HG03159 (cell line): ENCODE measurements at regions not wholly inside any gene's neighbourhood (a gene's known extent, or its start where the extent isn't known, plus 50 kb on each side); places are given as distances from the start of the nearest gene placed in this dataset.
"Not testable (repeated sequence)": the region's sequence is repeated elsewhere in the genome, so short reads cannot be mapped to it uniquely, and the experiment has no call there.

ENCODE experiments used
- ATAC-seq: cut with Tn5 transposase; IDR thresholded peaks from one replicate; pipeline ENCODE4 v1.9.1; 2021; ENCODE audit warnings: mild to moderate bottlenecking, moderate library complexity; ENCODE audit not compliant: unreplicated experiment

DNA sequence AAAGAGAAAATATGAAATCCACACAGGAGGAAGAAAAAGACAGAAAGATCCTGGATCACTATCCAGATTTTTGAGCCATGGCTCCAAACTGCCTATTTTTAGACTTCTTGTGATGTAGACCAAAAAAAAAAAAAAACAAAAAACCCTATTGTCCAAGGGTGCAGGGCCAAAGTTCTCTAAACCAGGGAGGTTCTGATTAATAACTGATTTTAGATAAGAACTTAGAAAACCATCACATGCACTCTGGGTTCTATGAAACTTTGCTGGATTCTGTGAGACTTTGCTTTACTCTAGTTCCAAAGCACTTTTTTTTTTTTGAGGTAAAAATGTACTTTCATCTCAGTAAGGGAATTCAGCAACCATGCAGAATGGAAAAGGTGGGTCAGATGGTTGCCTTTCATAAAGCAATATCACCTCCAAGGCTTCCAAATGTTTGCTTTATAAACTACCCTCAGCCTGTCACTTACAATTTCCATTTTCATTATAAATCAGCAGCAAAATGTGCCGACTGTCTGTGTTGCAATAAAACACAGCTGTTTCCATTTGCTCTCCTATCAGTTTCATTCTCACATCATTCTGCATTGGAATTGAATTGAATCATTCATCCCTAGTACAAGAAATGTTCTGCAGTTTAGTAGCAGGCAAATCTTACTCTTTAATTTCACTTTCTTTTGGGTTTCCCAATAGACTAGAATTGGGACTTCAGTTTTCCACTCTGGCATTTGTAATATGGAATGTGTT is 1584.3 kb upstream of the RAG2 start:
- ATAC-seq = no peak

DNA sequence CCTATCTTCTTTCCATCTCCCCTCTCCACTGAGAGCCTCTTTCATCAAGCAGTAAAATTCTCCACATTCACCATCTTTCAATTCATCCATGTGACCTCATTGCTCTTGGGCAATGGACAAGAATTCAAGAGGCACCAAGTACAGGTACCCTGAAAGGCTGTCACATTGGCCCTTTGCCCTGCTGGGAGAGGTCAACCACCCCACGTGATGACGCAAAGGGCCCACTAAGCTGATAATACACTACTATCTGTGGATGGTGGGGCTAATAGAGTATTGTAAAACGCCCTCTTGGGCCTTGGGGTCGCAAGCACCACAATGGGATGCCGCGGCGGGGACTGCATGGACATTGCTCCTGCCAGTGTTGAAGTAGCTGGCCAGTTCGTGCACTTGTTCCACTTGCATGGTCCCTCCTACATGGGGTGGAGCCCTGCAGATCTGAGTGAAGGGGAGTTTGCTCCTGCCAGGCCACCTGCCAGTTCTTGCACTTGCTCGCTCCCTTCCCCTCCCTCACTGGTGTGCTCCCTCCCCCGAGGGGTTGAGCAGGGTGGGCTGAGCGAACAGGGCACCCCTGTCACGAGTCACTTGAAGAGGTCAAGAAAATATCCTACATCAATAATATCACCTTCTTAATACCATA is 1578.8 kb upstream of the RAG2 start:
- ATAC-seq = no peak

DNA sequence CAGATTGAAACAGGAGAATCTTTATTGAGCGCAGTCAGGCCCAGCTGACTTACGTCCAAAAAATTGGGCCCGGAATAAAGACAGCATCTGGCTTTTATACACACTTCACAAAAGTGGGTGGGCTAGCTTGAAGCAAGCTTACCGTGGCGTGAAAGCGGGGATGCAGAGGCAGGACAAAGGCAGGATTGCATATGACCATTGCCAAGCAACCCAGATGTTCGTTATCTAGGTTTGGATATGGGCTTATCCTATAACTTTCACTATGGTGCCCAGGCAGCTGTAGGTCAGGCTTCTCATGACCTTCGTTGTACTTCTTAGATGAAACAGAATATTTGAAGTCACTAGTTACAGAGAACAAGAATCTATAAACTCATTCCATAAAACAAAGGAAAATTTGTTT is 1575.6 kb upstream of the RAG2 start:
- ATAC-seq = no peak

DNA sequence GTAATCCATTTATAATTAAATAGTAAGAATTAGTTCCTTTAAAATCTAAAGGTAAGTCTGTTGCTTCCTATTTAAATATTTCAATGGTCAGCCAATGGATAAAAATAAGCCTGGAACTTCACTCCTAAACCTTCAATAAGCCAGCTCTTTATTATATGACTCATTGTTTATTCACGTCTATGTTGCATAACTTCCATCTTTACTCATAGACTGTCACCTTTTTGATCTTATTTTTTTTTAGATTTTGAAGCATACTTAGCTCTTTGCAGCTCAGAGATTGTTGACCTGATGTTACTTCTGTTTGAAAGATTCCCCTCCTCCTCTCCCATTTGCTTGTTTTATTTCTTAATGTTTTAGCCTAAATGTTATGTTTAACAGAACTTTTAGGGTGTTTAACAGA is 1571.2 kb upstream of the RAG2 start:
- ATAC-seq = no peak

DNA sequence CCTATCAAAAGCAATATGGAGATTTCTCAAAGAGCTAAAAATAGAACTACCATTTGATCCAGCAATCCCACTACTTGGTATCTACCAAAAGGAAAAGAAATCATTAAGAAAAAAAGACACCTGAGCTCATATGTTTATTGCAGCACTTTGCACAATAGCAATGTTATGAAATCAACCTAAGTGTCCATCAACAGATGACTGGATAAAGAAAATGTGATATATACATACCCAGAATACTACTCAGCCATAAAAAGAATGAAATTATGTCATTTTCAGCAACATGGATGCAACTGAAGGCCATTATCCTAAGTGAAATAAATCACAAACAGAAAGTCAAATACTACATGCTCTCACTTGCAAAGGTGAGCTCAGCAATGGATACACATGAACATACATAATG is 1565.5 kb upstream of the RAG2 start:
- ATAC-seq = no peak

DNA sequence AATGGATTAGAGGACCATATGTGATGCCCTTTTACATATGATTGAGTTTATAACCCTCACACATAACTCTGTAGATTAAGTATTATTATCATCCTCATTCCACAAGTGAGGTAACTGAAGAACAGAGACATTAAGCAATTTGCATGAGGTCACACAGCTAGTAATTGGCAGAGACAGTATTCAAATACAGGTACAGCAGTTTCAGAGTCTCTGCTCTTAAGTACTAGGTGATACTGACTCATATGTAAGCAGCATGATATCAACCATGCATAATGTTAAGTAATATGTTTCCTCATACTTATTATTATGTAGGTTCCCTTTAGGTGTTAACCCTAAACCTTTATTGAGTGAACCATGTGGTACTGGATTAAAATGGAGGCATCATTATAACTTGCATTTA is 1562.4 kb upstream of the RAG2 start:
- no peak for ATAC-seq

DNA sequence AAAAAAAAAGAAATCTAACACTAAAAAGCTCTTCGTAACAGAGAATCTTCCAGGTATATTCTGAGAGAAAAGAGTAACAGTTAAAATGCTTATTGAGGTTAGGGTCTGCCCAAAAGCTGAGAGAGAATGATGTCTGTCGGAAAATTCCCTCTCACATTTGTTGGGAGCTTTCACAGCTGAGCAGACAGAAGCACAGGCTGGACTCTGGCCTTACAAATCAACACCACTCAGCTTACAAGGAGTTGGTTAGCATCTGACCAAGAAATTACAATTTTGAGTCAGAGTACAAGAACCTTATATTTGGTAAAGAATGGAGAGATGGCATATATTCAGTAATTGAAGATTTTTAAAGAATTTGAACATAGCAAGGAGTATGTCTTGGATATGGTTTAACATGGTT is 1561.0 kb upstream of the RAG2 start:
- no peak for ATAC-seq

DNA sequence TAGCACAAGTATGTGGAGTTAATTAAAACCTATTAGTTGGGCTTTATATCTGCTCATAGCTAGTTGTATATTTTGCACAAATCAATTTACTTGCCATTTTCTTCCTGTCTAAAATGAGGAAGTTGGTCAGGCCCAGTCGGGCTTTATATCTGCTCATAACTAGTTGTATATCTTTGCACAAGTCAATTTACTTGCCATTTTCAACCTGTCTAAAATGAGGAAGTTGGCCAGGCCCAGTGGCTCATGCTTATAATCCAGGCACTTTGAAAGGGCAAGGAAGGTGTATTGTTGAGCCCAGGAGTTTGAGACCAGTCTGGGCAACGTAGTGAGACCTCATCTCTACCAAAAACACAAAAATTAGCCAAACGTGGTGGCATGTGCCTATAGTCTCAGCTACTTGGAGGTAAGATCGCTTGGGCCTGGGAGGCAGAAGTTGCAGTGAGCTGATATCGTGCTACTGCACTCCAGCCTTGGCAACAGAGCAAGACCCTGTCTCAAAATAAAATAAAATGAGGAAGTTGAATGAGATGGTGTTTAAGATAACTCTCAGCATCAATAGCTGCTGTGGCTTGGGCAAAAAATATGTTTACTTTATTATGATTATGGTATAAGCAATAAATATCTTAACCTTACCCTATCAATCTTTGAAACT is 1558.6 kb upstream of the RAG2 start:
- ATAC-seq = no peak

DNA sequence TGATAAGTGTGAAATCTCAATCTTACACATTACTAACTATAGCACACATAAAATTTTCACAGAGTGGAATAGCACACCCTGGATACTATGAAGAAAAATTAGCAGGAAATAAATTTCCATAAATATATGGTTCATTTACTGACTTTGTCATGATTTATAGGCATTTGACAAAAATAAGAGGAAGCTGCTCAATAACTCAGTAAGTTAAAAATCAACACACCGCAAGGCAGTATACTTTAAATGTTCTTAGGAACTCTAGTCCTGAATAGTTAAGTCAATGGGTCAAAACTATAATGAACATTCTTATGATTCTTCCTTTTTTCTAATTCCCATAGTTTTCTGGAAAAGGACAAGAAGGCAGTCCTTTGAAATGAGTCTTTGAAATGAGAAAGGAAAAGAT is 1557.8 kb upstream of the RAG2 start:
- no peak for ATAC-seq

DNA sequence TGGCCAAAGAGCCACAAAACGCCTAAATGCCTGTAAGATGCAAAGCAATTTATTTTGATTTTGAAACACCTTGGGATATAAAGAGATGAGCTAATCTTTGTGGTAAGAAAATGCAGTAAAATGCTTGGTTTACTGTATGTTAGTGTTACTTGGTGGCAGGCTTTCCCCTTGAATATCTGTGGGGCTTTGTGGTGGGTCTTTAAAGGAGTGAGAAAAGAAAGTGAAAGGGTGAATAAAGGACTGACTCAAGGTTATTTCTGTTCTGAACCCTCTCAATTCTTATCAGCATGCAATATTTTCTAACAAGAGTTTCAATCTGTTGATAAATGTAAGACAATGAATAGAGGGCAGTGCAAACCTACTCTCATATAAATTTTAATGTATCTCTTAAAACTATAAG is 1555.9 kb upstream of the RAG2 start:
- no peak for ATAC-seq

DNA sequence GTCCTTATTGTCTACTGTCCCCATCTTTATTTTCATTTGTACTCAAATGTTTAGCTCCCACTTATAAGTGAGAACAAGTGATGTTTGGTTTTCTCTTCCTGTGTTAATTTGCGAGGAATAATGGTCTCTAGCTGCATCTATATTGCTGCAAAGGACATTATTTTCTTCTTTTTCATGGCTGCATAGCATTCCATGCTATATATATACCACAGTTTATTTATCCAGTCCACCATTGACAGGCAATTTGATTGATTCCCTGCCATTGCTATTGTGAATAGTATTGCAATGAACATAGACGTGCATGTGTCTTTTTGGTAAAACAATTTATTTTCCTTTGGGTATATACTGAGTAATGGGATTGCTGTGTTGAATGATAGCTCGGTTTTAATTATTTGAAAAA is 1545.8 kb upstream of the RAG2 start:
- ATAC-seq = no peak

DNA sequence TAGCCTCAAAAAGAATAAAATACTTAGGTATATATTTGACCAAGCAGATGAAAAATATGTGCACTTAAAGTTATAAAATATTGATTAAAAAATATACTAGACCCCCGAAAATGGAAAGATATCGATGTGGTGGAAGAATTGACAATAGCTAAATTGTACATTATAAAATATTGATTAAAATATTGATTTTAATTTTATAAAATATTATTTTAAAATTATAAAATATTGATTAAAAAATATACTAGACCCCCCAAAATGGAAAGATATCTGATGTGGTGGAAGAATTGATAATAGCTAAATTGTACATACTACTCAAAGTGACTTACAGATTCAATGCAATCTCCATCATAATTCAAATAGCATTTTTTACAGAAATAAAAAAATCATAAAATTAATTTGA is 1540.9 kb upstream of the RAG2 start:
- ATAC-seq = no peak

DNA sequence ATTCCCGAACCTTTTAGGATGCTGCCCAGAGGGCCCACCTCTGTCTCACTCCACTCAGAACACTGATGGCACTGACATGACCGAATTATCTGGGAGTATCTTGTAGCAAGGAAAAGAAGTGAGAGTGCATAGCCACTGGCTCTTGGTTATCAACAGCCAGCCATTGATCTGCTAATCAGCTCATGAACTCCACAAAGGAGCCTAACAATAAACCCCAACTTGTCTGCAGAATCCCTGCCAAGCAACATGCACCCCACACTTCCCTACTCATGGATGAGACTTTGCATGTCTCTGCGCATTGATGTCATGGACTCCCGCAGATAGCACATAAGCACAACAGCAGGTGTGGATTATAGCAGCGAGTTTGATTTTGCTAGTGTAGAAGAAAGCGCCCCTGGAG is 1538.9 kb upstream of the RAG2 start:
- ATAC-seq = no peak

DNA sequence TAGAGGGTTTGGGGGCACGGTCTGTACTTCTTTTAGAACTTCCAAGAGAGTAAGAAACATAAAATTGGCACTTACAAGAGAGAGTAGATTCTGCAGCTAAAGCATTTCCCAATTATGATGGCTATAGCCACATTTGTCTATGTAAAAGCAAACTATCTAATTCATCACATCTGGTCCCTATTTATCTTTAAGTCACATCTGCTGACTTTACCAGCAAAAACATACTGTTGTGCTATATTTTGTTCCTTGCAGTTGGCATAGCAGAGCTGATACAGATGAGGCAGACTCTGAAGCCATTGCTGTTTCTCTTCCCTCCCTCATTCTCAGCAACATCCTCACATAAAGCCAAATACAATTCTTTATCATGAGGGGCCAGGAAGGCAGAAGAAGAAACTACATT is 1533.5 kb upstream of the RAG2 start:
- ATAC-seq = no peak

DNA sequence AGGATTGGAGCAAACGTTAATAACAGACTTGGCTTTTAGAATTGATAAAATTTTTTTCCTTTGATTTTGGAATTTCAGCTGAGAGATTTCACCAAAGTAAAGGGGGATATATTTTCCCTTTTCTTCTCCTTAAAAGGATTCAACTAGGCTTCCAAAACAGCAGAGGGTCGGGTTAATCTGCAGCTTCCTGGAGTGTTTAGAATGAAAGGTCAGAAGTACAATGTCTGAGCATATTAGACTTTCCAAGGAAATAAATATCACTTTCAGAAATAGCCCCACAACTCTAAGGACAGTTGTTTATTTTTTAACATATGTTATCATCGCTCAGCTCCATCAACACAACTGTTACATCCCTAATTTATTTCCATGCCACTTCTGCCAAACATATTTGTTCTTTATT is 1532.9 kb upstream of the RAG2 start:
- ATAC-seq = no peak

DNA sequence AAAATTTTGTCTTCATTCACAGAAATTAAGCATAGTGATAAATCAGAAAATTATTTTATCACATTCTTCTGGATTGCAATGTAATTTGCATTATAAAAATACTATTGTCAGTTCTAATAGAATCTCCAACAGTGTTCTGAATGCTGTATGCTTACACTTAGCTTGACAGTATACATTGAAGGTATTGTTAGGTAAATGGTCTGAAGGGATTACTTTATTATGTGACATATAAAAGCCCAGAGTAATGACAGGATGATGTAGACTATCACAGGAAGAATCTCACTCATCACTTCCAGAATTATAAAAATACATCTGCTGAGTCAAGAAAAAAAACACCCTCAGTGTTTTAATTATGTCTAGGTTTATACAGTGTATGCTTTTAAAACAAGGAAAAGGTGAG is 1532.5 kb upstream of the RAG2 start:
- ATAC-seq = no peak

DNA sequence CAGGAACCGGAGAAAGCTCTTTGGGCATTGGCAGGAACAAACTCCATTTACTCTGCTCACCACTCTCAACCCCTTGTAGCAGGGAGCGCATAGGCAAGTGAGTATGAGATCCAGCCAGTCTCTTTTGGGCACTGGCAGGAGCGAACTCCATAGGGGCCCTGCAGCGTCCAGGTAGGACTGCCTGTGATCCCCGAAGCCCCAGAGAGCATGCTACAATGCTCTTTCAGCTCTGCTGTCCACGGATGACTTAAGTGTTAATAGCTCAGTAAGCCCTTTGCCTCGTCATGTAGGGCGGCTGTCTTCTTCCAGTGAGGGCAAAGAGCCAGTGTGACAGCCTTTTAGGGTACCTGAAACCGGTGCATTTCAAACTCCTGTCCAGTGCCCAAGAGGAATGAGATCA is 1525.6 kb upstream of the RAG2 start:
- no peak for ATAC-seq

DNA sequence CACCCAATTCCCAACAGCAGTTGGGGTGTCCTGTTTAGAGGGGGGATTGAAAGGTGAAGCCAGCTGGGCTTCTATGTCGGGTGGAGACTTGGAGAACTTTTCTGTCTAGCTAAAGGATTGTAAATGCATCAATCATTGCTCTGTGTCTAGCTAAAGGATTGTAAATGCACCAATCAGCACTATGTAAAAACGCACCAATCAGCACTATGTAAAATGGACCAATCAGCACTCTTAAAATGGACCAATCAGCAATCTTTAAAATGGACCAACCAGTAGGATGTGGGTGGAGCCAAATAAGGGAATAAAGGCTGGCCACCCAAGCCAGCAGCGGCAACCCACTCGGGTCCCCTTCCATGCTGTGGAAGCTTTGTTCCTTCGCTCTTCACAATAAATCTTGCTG is 1518.6 kb upstream of the RAG2 start:
- ATAC-seq = not testable (repeated sequence)

DNA sequence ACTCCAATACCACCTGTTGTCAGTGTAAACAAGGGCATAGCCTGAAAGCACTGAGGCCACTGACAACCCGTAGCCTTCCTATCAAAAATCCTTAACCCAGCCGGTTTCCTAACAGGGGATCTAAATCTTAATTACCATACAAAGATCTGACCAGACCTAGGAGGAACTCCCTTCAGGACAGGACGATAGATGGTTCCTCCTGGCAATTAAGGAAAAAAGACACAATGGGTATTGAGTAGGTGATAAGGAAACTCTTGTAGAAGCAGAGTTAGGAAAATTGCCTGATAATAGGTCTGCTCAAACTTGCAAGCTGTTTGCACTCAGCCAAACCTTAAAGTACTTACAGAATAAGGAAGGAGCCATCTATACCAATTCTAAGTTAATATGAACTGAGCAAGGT is 1517.3 kb upstream of the RAG2 start:
- not testable (repeated sequence) for ATAC-seq

DNA sequence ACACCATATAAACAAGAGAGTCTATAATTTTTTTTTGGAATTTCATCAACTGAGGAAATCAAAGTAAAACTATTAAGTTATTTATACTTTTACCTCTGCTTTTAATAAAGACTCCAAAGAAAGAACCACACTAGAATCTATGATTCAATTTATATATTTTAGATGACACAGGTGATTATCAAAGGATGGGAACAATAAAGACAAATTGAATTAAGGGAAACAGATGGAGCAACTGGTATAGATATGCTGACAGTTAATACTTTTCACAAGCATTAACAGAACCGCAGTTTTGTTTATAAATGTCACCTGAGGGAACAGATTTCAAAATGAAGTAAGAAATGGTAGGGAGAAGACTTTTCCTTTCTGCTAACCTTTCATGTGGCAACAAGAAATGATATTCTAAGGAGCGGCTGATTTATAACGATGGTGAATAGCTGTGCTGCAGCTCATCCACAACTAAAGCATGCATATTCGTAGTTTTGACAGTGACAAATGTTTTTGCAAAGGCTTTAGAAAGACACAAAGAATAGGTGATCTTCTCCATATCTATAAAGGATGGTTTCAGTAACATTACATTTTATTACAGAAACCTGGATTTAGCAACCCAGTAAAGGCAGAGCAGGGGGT is 1502.9 kb upstream of the RAG2 start:
- ATAC-seq = no peak

DNA sequence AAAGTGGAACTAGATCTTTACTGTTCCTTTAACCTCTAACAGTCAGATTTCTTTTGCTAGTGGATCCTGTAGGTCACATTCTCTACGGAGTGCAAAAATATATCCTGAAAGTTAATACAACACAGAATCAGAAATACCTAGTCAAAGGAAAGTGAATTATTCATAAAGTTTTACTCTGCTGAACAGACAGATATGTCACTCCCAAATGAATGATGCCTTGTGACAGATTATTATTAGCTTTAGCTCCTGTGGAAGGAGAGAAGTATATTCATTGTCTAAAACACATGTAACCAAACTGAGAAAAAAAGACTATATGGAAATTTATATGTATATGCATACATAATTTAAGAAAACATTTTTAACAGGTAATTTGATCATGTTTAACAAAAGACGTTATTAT is 1497.2 kb upstream of the RAG2 start:
- ATAC-seq = no peak

DNA sequence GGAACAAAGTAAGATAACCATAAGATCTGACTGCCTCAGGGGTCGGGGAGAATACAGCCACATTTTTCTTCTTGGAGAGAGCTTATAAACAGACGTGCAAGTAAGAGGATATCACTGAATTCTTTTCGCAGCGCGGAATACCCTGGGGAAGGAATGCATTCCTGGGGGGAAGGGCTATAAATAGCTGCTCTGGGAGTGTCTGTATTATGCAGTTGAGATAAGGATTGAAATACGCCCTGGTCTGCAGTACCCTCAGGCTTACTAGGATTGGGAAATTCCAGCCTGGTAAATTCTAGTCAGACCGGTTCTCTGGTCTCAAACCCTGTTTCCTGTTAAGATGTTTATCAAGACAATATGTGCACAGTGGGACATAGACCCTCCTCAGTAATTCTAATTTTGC is 1491.7 kb upstream of the RAG2 start:
- ATAC-seq = no peak
